Esophagus squamous epithelium (tissue), 5 donors: ENCODE measurements at regions not wholly inside any gene's neighbourhood (a gene's known extent, or its start where the extent isn't known, plus 50 kb on each side); places are given as distances from the start of the nearest gene placed in this dataset.

Experiments
- DNase-seq: peaks from one replicate; lab custom pipeline; 2025; lab: John Stamatoyannopoulos, UW
- H3K27ac ChIP-seq, 4 donors: fragments of 200-600 bp; sonication (generic); one replicate each; pipeline ENCODE4 v1.5.1; 2016 to 2019; ENCODE audit warnings: mild to moderate bottlenecking in 1 of 4
- H3K27me3 ChIP-seq, 4 donors: fragments of 200-600 bp; sonication (generic); 1 replicate in 3 of 4; 2 replicates in 1 of 4; pipeline versions ENCODE4 v1.5.1 to v1.6.0; 2017 to 2021; ENCODE audit warnings: antibody characterized with exemption in 1 of 4
- H3K36me3 ChIP-seq, 3 donors: fragments of 200-600 bp; sonication (generic); one replicate each; pipeline ENCODE4 v1.5.1; 2016 to 2019
- H3K4me1 ChIP-seq, 3 donors: fragments of 200-600 bp; sonication (generic); one replicate each; pipeline ENCODE4 v1.5.1; 2017 to 2019
- H3K4me3 ChIP-seq, 4 donors: fragments of 200-600 bp; sonication (generic); 1 replicate in 3 of 4; 2 replicates in 1 of 4; pipeline ENCODE4 v1.5.1; 2016 to 2019; ENCODE audit warnings: mild to moderate bottlenecking in 2 of 4, moderate library complexity in 1 of 4
- H3K9me3 ChIP-seq, 3 donors: fragments of 200-600 bp; sonication (generic); one replicate each; pipeline ENCODE4 v1.5.1; 2016 to 2019
- CTCF ChIP-seq, 6 experiments: fragments of 450-650 bp in 4 of 6; fragments of 200-600 bp in 2 of 6; sonication (generic) in 2 of 6; IDR thresholded peaks; one replicate each; pipeline ENCODE4 v1.5.1; 2016 to 2019; ENCODE audit warnings: antibody characterized with exemption in 6 of 6, mild to moderate bottlenecking in 4 of 6, moderate library complexity in 4 of 6
- POLR2A ChIP-seq, 4 donors: fragments of 450-650 bp; IDR thresholded peaks; one replicate each; pipeline ENCODE4 v1.6.1; 2017; ENCODE audit warnings: antibody characterized with exemption in 4 of 4, mild to moderate bottlenecking in 4 of 4, moderate library complexity in 3 of 4
- WGBS, 2 donors: methylation state at CpG; one replicate each; pipeline ENCODE4 v1.1.5; 2018; 5-methylcytosine and 5-hydroxymethylcytosine counted together
- intact Hi-C: fragments of 100-400 bp; cut with DNase I; formaldehyde crosslinking; loops from one replicate; pipeline ENCODE4 v1.15.0; 2022
- donor health status: DM: yes; HTN: yes; CAD: no.

GRCh38 chr16:88326611-88327485, 55.9 kb upstream of the ZNF469 start:
- no peak for TF ChIP-seq POLR2A (IDR thresholded peaks at IDR 0.05)
- no peak for TF ChIP-seq CTCF (IDR thresholded peaks at IDR 0.05)
- peaks cover 0 to 1% (median 0%) of the 10 kb centered on the region in 3 donors for H3K4me1 ChIP-seq
- H3K9me3 ChIP-seq = no peaks in the 10 kb centered on the region
- H3K27ac ChIP-seq = no peak overlapping the region
- no peak overlapping the region for H3K4me3 ChIP-seq
- intact Hi-C loops = no loop called here
- no peak for DNase-seq
- H3K36me3 ChIP-seq = no peaks in the 10 kb centered on the region
- 86 to 95% methylated on average over 7 to 18 of the region's 28 CpGs for WGBS, 2 donors
- no peaks in the 10 kb centered on the region for H3K27me3 ChIP-seq

- no peak overlapping the region for H3K27ac ChIP-seq
- no peak for DNase-seq
- WGBS, 2 donors = 59 to 86% methylated on average over 15 to 18 of the region's 36 CpGs
- intact Hi-C loops = no loop called here
- H3K9me3 ChIP-seq = no peaks in the 10 kb centered on the region
- no peak for TF ChIP-seq POLR2A (IDR thresholded peaks at IDR 0.05)
- no peak for TF ChIP-seq CTCF (IDR thresholded peaks at IDR 0.05)
- peaks cover 6 to 10% (median 7%) of the 10 kb centered on the region in 3 donors for H3K4me1 ChIP-seq
- H3K36me3 ChIP-seq = no peaks in the 10 kb centered on the region
- no peak overlapping the region for H3K4me3 ChIP-seq
- H3K27me3 ChIP-seq = no peaks in the 10 kb centered on the region
Observed at GRCh38 chr16:88327561-88328312, 55.0 kb upstream of the ZNF469 start.

DNA sequence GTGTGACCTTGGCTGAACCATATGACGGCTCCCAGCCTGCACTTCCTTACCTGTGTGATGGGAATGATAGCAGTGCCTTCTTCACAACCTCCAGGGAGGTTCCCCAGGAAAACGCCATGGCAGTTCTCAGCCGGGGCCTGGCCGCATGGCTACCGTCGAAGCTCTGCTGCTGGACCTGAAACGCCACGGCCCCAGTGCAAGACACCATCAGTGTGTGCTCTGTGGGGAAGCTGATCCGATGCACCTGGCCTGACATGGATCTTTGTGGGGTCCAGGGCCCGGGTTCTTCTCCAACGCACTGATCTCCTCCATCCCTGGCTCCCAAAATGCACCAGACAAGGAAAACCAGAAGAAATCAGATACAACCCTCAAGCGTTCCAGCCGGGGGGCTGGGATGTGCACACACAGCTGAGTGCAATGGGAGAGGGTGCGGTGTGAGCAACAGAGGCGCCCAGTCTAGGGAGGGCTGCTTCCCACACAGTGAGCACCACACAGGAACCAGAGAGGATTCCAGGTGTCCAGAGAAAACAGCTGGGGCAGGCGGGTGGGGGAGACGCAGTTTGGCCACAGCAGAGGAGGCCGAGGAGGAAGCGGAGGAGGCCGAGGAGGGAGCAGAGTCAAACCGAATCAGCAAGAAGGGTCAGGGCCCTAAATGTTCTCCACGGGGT, 54.3 kb upstream of the ZNF469 start:
- TF ChIP-seq POLR2A (IDR thresholded peaks at IDR 0.05) (no peak), CTCF (IDR thresholded peaks at IDR 0.05) (no peak)
- no peak overlapping the region for H3K4me3 ChIP-seq
- H3K27me3 ChIP-seq = no peaks in the 10 kb centered on the region
- intact Hi-C loops = no loop called here
- WGBS, 2 donors = 83 to 84% methylated on average over 11 to 13 of the region's 22 CpGs
- H3K4me1 ChIP-seq = peaks cover 10 to 17% (median 12%) of the 10 kb centered on the region in 3 donors
- H3K36me3 ChIP-seq = no peaks in the 10 kb centered on the region
- no peaks in the 10 kb centered on the region for H3K9me3 ChIP-seq
- no peak overlapping the region for H3K27ac ChIP-seq
- no peak for DNase-seq

DNA sequence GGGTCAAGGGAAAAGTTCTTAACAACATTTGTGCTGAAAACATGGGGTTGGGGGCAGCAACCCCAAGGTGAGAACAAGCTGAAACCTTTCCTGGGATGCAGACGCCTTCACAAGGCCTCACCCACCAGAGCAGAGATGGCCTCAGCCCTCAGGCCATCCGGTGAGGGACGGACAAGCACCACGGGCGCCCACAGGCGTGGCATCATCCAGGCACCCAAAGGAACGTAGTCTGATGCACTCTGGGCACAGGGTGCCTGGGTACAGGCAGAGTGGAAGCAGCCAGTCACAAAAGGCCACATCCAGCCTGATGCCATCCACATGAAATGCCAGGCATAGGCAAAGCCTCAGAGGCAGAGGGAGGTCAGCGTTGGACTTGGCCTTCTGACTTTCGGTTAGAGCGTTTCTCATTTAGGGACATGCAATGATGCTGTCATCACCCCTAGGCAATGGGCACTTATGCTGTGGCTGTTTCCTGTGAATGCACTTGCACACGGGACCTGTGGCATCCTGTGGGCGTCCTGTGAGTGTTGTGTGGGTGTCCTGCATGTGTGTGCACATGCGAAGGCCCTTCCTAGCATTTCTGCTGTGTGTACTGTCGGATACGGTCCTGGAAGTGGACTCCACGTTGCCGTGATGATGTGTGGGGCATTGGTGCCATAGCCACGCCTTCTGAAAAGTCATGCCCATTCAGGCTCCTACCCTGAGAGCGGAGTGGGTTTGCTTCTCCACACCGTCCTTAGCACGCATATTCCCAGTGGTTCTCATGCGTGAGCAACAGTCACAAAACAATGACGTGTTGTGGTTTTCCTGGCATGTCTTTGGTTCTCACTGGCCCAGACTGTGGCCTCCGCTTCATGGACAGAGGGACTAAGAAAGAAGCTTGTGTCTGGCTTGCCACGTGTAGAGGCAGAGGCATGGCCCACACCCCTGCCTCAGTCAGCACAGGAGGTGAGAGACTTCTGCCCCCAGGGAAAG, 52.7 kb upstream of the ZNF469 start:
- DNase-seq = no peak
- no peak overlapping the region for H3K4me3 ChIP-seq
- WGBS, 2 donors = 71 to 80% methylated on average over 16 of the region's 25 CpGs
- H3K27me3 ChIP-seq = no peaks in the 10 kb centered on the region
- intact Hi-C loops = no loop called here
- no peak overlapping the region for H3K27ac ChIP-seq
- H3K36me3 ChIP-seq = no peaks in the 10 kb centered on the region
- H3K9me3 ChIP-seq = no peaks in the 10 kb centered on the region
- H3K4me1 ChIP-seq = peaks cover 10 to 20% (median 14%) of the 10 kb centered on the region in 3 donors
- TF ChIP-seq POLR2A (IDR thresholded peaks at IDR 0.05) (no peak), CTCF (IDR thresholded peaks at IDR 0.05) (no peak)
